CD4-positive, alpha-beta T cell (primary cell): ENCODE measurements at regions not wholly inside any gene's neighbourhood (a gene's known extent, or its start where the extent isn't known, plus 50 kb on each side); places are given as distances from the start of the nearest gene placed in this dataset.

Experiments
- ATAC-seq: fragments of 200-7000 bp; cut with Tn5 transposase; one replicate; pipeline ENCODE4 v1.10.0; 2022; ENCODE audit warnings: mild to moderate bottlenecking; ENCODE audit not compliant: poor library complexity
- CTCF ChIA-PET: fragments of 350-600 bp; sonication (Branson Sonifier 250); formaldehyde crosslinking; loops from one replicate; lab custom pipeline; 2021; ENCODE audit warnings: antibody characterized with exemption, inconsistent platforms; lab: Charles Lee
- POLR2A ChIA-PET: fragments of 350-600 bp; sonication (Branson Sonifier 250); formaldehyde crosslinking; loops from one replicate; lab custom pipeline; 2021; ENCODE audit warnings: antibody characterized with exemption, inconsistent platforms; lab: Charles Lee
- DNase-seq, 14 experiments: peaks; one replicate each; pipeline ENCODE4 v3.0.0-alpha.2; 2013 to 2020; ENCODE audit warnings: mixed read lengths in 2 of 14
- H3K27ac ChIP-seq, 2 donors: one replicate each; pipeline versions ENCODE4 v1.5.1 to v1.7.0; 2013; ENCODE audit warnings: low read length in 2 of 2, low read depth in 1 of 2, mild to moderate bottlenecking in 1 of 2
- H3K27me3 ChIP-seq, 2 experiments: 1 replicate in 1 of 2; 2 replicates in 1 of 2; pipeline versions ENCODE4 v1.6.1 to v1.7.0; 2013; ENCODE audit warnings: low read length in 2 of 2, control low read depth in 1 of 2, mild to moderate bottlenecking in 1 of 2, moderate library complexity in 1 of 2; ENCODE audit not compliant: insufficient read depth in 2 of 2, control insufficient read depth in 1 of 2
- H3K36me3 ChIP-seq: one replicate; pipeline ENCODE4 v1.6.1; 2013; ENCODE audit warnings: low read length, control low read depth; ENCODE audit not compliant: insufficient read depth
- H3K4me1 ChIP-seq: one replicate; pipeline ENCODE4 v1.6.1; 2013; ENCODE audit warnings: low read length, control low read depth; ENCODE audit not compliant: insufficient read depth
- H3K4me3 ChIP-seq: one replicate; pipeline ENCODE4 v1.5.1; 2013; ENCODE audit warnings: mild to moderate bottlenecking, low read length, moderate library complexity
- H3K9me3 ChIP-seq, 2 experiments: 1 replicate in 1 of 2; 2 replicates in 1 of 2; pipeline versions ENCODE4 v1.6.1 to v1.7.0; 2013; ENCODE audit warnings: low read length in 2 of 2, mild to moderate bottlenecking in 2 of 2, control low read depth in 1 of 2, moderate library complexity in 1 of 2; ENCODE audit not compliant: control insufficient read depth in 1 of 2, insufficient read depth in 1 of 2
- H3K27ac Mint-ChIP-seq: one replicate; pipeline ENCODE4 v1.8.0; 2020; ENCODE audit warnings: mixed read lengths
- H3K27me3 Mint-ChIP-seq: one replicate; pipeline ENCODE4 v1.8.0; 2021; ENCODE audit warnings: mixed read lengths
- H3K36me3 Mint-ChIP-seq: one replicate; pipeline ENCODE4 v1.8.0; 2021; ENCODE audit warnings: low read depth, mixed read lengths
- H3K4me1 Mint-ChIP-seq: one replicate; pipeline ENCODE4 v1.8.0; 2021; ENCODE audit warnings: low read depth, mixed read lengths
- H3K4me3 Mint-ChIP-seq: one replicate; pipeline ENCODE4 v1.8.0; 2020; ENCODE audit warnings: mild to moderate bottlenecking, mixed read lengths
- H3K9me3 Mint-ChIP-seq: one replicate; pipeline ENCODE4 v1.8.0; 2020; ENCODE audit warnings: mixed read lengths
- CTCF ChIP-seq: fragments of 200-600 bp; IDR thresholded peaks from one replicate; pipeline ENCODE4 v1.8.0; 2022; ENCODE audit warnings: antibody characterized with exemption, mild to moderate bottlenecking
- intact Hi-C, 2 experiments: fragments of 100-400 bp; cut with DNase I in 1 of 2; cut with micrococcal nuclease in 1 of 2; formaldehyde crosslinking; loops; one replicate each; pipeline versions ENCODE4 v1.15.1 to v1.9.0; 2023 to 2025; cut with DNase I, micrococcal nuclease

GRCh38 chr7:140239653-140239935 lies 62.8 kb upstream of the KDM7A start:
- Histone ChIP-seq H3K36me3 (no peaks in the 10 kb centered on the region), H3K4me1 (peaks cover 10% of the 10 kb centered on the region), H3K9me3 (no peaks in the 10 kb centered on the region), H3K27me3 (no peaks in the 10 kb centered on the region), H3K27ac (no peak overlapping the region), H3K4me3 (no peak overlapping the region)
- POLR2A ChIA-PET: interaction anchor here (1.6 kb wide), 1 partner anchor 62 kb away, joined by 6 read pairs; the partner anchor contains the start of gene KDM7A
- H3K27ac Mint-ChIP-seq: no peak overlapping the region
- DNase-seq (peak in 3 of 14 experiments; percentile 19 to 47 (median 30)), ATAC-seq (peak; percentile 58)
- no peaks in the 10 kb centered on the region for H3K27me3 Mint-ChIP-seq
- H3K9me3 Mint-ChIP-seq: no peaks in the 10 kb centered on the region
- H3K4me3 Mint-ChIP-seq: no peak overlapping the region
- H3K36me3 Mint-ChIP-seq: no peaks in the 10 kb centered on the region
- CTCF ChIA-PET: no interaction called here
- H3K4me1 Mint-ChIP-seq: peaks cover 8% of the 10 kb centered on the region
- no peak for TF ChIP-seq CTCF
- intact Hi-C loops: loop anchor here in 1 of 2 experiments (10.0 kb wide), 2 partner anchors 465 to 595 kb away; partner anchors contain the start of gene HIPK2

- POLR2A ChIA-PET: interaction anchor here (1.6 kb wide), 1 partner anchor 62 kb away, joined by 6 read pairs; the partner anchor contains the start of gene KDM7A
Measured at GRCh38 chr7:140238778-140239652, 62.2 kb upstream of the KDM7A start.

GRCh38 chr7:140237390-140237789 lies 60.6 kb upstream of the KDM7A start:
- H3K27me3 ChIP-seq: no peaks in the 10 kb centered on the region
- intact Hi-C loops: loop anchor here in 1 of 2 experiments (10.0 kb wide), 2 partner anchors 463 to 593 kb away; partner anchors contain the start of gene HIPK2
- H3K9me3 ChIP-seq: no peaks in the 10 kb centered on the region
- no peaks in the 10 kb centered on the region for H3K9me3 Mint-ChIP-seq
- CTCF ChIA-PET: no interaction called here
- peaks cover 6% of the 10 kb centered on the region for H3K4me1 ChIP-seq
- no peak overlapping the region for H3K27ac Mint-ChIP-seq
- H3K4me1 Mint-ChIP-seq: peaks cover 12% of the 10 kb centered on the region
- DNase-seq (no peak), ATAC-seq (no peak)
- no peak for TF ChIP-seq CTCF
- no peaks in the 10 kb centered on the region for H3K36me3 ChIP-seq
- H3K4me3 ChIP-seq: no peak overlapping the region
- POLR2A ChIA-PET: interaction anchor here (0.9 to 1.6 kb wide), 2 partner anchors 16 to 60 kb away, joined by 3 to 4 read pairs; partner anchors contain the start of gene KDM7A
- no peaks in the 10 kb centered on the region for H3K27me3 Mint-ChIP-seq
- H3K36me3 Mint-ChIP-seq: no peaks in the 10 kb centered on the region
- no peak overlapping the region for H3K27ac ChIP-seq
- no peak overlapping the region for H3K4me3 Mint-ChIP-seq

More at GRCh38 chr7:140238778-140239652, 62.2 kb upstream of the KDM7A start:
- no peak for DNase-seq
- H3K9me3 ChIP-seq: no peaks in the 10 kb centered on the region
- intact Hi-C loops: loop anchor here in 1 of 2 experiments (10.0 kb wide), 2 partner anchors 464 to 594 kb away; partner anchors contain the start of gene HIPK2
- Mint-ChIP-seq H3K27me3 (no peaks in the 10 kb centered on the region), H3K4me3 (no peak overlapping the region), H3K4me1 (peaks cover 8% of the 10 kb centered on the region), H3K9me3 (no peaks in the 10 kb centered on the region), H3K36me3 (no peaks in the 10 kb centered on the region), H3K27ac (no peak overlapping the region)
- H3K36me3 ChIP-seq: no peaks in the 10 kb centered on the region
- CTCF ChIA-PET: no interaction called here
- H3K27ac ChIP-seq: no peak overlapping the region
- H3K27me3 ChIP-seq: no peaks in the 10 kb centered on the region
- no peak overlapping the region for H3K4me3 ChIP-seq
- no peak for TF ChIP-seq CTCF
- ATAC-seq: no peak
- H3K4me1 ChIP-seq: peaks cover 10% of the 10 kb centered on the region
